NCI-H748 (cell line): ENCODE measurements at regions not wholly inside any gene's neighbourhood (a gene's known extent, or its start where the extent isn't known, plus 50 kb on each side); places are given as distances from the start of the nearest gene placed in this dataset.
A peak's percentile ranks its signal among the peaks of the same experiment; 100 is the strongest.
"Not testable (repeated sequence)": the region's sequence is repeated elsewhere in the genome, so short reads cannot be mapped to it uniquely, and the experiment has no call there.

Experiments used
- DNase-seq: peaks from one replicate; lab custom pipeline; 2025; ENCODE audit not compliant: unreplicated experiment; lab: John Stamatoyannopoulos, UW

DNA sequence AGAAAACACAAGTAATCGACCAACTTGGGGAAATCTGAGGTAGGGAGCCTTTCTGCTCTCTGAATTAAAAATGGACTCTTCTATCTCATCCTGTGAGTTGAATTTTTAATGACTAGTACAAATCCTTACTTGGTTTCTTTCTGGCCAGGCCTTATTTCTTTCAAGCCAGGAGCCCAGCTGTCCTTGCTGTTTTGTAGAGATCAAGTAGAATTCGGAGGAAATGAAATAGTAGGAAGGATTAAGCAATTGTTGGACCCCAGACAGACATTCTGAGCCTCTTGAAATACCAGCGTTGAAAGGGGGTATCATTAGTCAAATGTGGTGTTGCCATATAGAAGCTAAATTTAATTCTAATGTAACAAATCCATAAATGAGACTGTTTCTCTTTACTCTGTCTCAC, 53.7 kb upstream of the SMIM15 start:
- no peak for DNase-seq

DNA sequence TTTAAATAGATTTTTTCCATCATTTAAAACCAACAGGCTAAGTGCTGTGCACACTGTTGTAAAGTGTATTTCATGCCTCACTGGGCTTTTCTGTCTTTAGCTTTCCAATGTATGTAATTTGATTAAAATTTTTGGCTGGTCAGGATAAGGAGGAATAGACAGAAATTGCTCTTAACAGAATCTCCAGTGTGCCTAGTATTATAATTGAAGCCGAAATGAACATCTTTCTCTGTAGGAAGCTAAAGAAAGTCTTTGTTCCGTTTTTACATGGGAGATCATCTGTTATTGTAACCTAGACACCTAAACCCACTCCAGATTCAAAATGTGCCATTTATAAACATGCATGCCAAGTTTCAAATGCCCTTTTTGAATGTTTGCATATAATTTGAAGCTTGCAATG, 54.5 kb upstream of the SMIM15 start:
- no peak for DNase-seq

DNA sequence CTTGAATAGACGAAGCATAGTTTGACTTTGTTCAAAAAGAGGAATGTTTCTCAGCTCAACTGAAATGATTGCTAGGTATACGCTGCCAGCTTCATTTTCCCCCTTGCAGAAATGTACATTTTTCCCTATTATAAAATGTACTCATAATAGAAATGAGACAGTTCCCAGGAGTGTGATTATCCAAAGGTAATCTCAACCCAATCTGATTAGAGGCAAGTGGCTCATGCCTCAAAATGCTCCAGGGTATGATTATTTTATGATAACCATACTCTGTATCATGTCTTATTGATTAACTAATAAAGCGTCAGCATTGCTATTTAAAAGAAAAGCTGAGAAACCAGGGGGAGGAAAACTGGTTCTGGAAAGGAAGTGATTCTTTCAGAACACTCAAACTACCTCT, 54.9 kb upstream of the SMIM15 start:
- no peak for DNase-seq

DNA sequence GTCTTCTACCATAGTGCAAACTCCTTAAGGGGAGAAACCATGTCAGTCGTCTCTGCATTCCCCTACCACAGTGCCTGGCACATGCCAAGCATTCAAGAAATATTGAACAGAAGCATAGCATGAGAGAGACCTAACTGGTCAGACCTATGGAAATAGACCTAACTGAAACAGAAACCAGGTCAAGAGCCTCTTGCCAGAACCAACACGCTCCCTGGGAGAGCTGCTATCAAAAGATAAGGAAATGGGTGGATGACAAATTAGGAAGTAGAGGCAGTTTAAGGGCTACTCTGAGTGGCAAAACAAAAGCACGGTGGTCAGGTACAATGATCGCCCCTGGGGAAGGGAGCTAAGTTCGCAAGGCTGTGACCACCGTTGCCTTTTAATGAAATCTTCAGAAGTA, 66.0 kb upstream of the SMIM15 start:
- DNase-seq, result no peak

DNA sequence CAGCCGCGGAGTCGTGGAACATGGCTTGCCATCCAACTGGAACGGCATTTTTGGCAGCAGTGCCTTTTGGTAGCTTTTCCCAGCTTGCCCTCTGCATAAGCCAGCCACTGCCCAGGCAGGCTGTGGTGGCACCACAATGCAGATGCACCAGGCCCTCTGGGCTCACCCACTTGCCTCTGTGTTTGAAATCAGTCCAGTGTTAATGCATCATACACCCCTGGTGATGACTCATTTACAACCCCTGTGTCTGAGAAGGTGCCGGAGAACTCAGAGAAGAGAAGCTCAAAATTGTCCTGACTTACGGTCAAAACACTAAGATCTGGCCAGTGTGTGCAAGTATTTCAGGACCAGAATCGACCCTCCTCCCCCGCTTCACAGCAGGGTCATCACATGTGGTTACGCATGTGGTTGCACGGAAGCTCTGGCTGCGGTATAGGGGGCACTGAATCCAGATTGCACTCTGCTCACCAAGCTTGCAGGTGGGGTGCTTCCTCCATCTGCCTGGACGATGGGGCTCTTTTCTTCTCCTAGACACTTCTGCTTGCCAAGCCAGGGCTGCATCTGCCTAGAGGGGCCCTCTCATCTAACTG, 66.5 kb upstream of the SMIM15 start:
- no peak for DNase-seq

DNA sequence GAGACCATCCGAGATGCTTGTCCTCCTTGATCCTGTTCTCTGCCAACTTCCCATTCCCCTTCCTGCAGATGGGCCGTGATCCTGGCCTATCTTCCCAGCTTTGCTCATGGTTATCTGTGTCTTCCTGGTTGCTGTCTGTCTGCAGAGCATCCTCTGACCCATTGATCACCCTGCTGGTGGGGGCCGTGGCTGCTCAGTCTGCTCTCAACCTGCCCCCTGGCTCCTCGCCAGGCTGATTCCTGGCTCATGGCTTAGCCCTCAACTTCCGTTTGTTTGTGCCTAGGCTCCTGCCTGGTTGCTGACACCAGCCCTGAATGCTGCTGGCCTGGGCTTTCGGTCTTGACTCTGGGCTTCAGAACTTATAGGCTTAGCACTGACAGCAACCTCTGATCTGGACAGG, 67.1 kb upstream of the SMIM15 start:
- no peak for DNase-seq

DNA sequence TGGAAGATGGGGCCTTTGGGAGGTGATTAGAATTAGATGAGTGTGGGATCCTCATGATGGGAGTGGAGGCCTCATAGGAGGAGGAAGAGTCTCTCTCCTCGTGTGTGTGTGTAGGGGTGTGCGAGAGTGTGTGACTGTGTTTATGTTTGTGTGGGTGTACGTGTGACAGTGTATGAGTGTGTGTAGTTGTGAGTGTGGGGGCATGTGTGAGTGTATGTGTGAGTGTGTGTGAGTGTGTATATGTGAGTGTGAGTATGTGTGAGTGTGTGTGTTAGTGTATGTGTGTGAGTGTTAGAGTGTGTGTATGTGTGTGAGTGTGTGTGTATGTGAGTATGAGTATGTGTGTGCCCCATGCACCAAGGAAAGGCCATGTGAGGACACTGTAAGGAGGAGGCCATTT, 68.2 kb upstream of the SMIM15 start:
- DNase-seq, result no peak

DNA sequence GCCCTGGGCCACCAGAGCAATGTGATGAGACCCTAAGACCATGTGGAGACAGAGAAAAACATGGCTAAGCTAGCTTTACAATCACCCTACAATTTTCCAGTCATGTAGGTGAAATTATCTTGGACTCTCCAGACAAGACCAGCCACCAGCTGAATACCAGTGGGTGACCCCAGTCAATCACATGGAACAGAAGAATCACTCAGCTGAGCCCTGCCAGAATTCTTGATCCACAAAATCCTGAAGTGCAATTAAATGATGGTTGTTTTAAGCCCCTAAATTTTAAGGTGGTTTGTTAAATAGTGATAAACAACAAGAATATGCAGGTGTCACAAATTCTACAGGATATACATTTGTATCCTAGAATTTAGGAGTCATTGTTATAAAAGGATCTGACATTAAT, 69.5 kb upstream of the SMIM15 start:
- DNase-seq, result no peak

DNA sequence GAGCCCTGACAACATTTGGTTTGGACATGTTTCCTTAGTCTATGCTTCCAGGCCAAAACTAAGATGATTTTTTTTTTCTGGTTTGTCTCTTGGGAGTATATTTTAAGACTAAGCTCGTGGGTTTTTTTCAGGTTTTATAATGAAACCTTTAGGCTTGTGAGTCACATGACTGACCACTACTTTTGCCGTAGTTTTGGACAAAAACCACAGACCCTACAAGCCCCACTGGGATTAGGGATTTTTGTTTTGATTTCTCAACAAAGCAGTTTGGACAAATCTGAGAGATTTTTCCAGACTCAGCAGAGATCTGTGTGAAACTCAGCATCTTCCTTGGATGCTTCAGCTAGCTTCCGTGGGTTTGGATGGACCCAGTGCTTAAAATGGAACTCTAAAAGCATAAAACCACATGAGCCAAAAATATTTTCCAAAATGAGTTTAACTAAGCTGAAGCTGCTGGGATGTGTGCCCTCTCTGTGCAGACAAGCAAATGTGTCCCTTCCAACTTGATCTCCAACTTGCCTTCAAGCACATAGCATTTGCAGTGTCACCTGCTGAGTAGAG, 70.3 kb upstream of the SMIM15 start:
- no peak for DNase-seq

DNA sequence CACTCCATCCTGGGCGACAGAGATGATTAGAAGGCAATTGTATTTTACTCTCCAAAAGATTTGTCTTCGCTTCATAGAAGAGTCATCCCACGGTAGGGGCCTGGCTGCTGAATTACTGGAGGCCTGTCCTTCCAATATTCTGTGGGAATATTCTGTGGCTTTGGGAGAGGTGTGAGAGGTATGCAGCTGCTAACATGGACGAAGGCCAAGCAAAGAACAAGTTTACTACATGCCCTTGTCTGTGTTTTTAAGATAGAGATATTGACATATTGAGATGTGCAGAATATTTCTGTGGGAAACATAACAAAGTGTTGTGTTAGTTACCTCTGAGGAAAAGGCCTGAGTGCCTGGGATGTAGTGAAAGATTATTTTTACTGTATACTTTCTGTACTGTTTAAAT, 71.8 kb upstream of the SMIM15 start:
- DNase-seq, result no peak

DNA sequence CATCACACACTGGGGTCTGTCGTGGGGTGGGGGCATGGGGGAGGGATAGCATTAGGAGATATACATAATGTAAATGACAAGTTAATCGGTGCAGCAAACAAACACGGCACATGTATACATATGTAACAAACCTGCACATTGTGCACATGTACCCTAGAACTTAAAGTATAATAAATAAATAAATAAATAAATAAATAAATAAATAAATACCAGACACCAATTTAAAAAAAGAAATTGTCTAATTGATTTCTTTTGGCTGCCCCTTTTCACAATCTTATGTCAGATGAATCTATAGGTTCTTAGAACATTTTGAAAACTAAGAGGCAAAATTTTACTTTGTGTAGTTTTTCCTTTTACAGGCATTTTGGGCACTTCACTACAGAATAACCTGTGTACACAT, 74.4 kb upstream of the SMIM15 start:
- not testable (repeated sequence) for DNase-seq

DNA sequence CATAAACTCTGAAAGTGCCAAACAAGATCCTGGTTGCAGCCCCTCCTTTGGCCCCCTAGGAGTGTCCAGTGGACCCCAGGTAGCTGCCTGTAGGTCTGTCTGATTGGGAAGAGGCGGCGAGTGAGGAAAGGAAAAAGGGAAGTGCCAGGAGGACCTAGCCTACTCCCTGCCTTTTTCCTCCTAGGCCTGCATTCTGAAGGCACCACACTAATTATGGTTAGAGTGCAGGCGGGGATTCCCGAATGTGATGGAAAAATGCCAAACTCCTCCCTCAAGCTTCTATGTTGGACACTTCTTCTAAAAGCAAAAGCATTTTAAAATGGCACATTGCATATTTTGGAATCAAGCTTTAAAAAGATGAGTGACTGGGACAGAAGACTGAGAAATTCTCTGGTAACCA, 83.2 kb upstream of the SMIM15 start:
- peak; percentile 68 for DNase-seq

DNA sequence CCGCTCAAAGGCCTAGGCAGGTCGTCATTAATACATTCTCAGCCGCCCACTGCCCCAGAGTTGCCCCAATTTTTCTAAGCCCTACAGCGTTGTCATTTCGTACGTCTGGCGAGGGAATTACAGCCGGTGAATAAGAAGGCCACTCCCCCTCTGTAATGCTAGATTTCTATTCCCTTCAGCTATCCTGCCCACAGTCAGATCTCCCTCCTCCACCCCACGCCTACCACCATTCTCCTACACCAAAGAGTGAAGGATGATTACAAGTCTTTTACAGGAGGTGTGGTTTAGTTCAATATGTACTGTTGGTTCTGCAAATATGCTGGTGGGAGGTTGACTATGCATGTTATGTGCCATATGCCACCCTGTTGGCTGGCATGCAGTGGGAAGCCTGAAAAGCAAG, 83.7 kb upstream of the SMIM15 start:
- peak; percentile 52 for DNase-seq

DNA sequence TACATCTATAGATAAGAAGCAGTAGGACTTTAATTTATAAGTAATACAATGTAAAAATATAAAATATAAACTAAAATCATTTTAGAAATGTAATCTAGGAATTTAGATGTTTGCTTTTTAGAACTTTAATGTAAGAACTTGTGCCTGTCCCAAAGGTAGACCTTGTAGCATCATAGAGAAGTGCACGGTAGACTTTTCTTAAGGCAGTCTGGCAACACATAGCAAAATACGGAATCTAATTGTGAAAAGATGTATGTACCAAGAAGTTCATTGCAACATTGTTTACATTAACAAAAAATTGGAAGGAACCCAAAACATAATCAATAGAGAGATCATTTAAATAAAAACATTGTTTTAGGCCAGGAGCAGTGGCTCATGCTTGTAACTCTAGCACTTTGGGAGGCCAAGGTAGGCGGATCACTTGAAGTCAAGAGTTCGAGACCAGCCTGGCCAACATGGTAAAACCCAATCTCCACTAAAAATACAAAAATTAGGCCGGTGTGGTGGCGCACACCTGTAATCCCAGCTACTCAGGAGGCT, 84.6 kb upstream of the SMIM15 start:
- DNase-seq, result no peak

DNA sequence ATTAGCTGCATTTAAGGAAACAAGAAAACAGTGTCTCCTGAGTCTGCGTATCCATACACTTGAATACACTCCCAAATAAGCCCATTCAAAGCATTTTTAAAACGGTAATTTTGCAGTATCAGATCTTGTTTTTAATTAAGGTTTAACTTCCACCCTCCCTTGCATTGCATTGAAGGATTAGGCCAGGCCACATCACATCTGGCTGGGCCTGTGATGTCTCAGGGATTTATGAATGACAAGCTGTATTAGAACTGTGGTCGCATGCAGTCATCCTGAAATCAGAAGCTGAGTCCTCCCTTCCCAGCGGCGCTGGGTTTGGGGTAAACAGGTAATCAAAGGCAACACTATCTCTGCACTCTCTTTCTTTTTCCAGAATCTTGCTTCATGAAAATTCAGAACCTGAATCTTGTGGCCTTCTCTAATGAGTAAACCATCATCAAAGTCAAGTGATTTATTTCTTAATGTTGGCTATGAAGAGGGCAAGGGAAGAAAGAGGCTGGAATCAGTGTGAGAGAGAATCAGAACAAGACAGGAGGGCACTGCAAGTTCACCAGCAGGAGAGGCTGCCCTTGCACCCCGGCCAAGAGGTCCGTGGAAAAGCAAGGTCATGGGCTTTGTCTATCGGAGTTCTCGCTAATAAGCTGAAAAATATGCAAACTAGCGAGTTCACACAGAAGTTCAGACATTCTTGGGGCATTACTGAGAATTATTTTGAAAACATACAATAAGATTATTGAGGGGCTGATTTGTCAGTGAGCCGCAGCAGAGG, 80.0 kb upstream of the ZSWIM6 start:
- no peak for DNase-seq

DNA sequence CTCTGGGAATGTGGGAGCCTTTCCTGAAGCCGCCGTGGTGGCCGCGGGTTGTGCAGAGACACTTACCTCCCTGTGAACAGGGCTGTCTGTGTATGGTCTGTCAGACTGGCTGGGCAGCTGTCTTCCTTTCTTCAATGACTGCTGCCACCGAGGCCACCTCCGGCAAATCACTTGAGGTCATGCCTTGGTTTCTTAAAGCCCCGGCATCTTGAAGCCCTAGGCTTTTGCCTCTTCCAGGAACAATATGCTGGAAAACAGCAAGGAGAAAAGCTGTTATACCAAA, 79.5 kb upstream of the ZSWIM6 start:
- DNase-seq, result no peak

DNA sequence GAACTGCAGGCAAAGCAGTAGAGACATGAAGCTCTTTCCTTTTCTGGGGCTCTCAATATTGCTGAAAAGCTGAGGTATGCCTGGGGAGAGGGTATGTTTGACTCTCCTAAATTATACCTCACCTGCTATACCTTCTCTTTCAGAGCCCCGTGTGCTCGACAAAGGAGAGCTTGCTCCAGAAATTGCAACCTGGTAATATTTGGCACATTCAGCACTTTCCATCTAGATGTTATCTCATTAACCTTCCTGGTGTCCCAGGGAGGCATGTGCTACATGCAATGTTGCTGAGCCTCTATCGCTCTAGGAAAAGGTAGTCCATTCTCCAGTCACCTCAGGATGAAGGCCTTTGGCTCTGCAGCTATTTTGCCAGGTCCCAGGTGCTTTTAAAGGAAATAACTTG, 78.5 kb upstream of the ZSWIM6 start:
- DNase-seq, result no peak

DNA sequence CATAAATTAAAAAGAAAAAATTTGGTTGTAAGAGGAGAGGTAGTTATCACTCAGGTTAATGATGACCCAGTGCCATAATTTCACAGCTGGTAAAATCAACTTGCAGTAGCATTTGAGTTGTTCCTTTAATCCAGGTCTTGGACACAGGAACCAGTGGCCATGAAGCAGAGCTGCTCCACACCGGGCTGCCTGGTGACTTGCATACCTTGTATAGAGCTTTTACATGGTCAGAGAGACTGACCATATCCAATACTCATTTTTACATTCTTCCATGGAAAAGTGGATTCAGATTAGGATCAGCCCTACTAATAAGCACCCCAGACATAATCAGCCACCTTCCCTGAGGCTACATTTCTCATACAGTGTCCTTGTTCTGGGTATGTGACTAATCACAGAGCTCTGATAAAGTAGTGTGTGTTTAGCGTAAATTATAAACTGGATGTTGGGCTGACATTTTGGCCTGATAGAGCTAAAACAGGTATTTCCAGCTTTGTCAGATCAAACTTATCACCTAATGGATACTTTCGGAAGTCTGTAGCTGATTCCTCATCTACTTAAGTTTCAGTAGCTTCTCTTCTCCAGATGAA, 77.0 kb upstream of the ZSWIM6 start:
- peak; percentile 13 for DNase-seq

DNA sequence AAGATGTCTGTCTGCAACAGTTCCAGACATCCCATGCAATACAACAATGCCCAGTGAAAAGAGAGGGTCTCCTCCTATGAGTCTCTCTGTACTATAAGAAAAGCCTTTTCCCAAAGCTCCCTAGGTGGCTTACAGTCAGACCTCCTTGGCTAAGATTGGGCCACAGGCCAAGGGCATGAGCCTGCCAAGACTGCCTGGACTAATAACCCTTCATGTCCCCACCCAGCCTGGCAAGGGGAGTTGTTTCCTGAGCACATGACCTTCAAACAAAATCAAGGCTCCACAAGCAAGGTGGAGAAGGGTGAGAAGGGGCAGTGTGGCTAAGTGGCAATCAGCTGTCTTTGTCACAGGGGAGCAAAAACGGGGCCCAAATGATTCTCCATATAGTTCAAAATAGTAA, 75.6 kb upstream of the ZSWIM6 start:
- DNase-seq, result no peak

DNA sequence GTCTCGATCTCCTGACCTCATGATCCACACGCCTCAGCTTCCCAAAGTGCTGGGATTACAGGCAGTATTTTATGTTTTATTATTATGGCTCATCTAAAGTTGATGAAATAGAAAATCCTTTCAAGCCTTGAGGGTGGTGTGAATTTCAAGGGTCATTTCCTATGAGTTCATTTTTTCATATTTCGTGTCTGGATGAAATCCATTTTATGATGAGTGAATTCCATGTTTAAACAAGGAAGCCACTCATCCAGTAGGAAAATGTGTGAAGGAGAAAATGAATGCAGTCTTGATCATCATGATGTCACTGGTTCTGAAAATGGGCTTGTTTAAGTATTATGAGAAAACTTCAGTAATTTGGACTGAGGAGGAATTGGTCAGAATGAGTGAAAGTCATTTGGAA, 74.6 kb upstream of the ZSWIM6 start:
- DNase-seq, result no peak

DNA sequence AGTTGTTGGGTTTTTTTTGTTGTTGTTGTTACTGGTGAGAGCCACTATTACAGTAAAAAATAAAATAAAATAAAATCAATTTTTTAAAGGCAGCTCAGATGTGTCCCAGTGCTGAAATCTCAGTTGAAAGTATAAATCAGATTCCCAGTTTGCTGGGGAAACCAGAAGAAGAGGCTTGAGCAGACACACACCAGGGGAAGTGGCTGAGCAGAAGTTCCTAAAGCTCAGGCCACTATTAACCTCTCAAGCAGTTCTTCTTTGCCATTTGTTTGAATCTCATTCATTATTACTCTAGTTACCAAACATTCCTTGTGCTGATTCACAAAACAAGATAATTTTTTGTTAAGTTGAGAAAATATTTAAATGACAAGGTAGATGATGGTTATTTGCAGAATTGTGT, 70.9 kb upstream of the ZSWIM6 start:
- no peak for DNase-seq

DNA sequence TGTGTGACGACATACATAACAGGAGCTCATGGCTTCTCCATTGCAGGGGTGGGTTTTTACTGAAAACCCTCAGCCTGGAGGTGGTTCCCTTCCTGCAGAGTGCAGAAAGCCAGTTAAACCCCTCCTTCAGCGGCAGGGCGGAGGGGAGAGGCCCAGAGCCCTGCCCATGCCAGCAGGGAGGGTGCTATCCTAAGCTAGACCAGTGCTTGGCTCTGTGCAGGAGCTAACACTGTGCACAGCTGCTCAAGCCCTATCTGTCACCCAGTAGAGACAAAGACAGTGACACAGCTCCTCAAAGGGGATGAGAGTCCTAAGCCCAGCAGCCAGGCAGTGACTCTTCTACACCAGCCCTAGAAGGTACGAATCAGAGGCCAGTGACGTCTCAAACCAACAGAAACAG, 70.0 kb upstream of the ZSWIM6 start:
- DNase-seq, result no peak
